Inflammatory macrophage (primary cell): ENCODE measurements at regions not wholly inside any gene's neighbourhood (a gene's known extent, or its start where the extent isn't known, plus 50 kb on each side); places are given as distances from the start of the nearest gene placed in this dataset.
"Not testable (repeated sequence)": the region's sequence is repeated elsewhere in the genome, so short reads cannot be mapped to it uniquely, and the experiment has no call there.

ENCODE experiments used
- DNase-seq, 2 donors: peaks; one replicate each; pipeline ENCODE4 v3.0.0-alpha.2; 2020 to 2022

GRCh38 chr11:69572861-69573260, 68.1 kb upstream of the CCND1 start:
- no peak for DNase-seq

GRCh38 chr11:69573761-69574607, 67.0 kb upstream of the CCND1 start:
- DNase-seq, result no peak

DNA sequence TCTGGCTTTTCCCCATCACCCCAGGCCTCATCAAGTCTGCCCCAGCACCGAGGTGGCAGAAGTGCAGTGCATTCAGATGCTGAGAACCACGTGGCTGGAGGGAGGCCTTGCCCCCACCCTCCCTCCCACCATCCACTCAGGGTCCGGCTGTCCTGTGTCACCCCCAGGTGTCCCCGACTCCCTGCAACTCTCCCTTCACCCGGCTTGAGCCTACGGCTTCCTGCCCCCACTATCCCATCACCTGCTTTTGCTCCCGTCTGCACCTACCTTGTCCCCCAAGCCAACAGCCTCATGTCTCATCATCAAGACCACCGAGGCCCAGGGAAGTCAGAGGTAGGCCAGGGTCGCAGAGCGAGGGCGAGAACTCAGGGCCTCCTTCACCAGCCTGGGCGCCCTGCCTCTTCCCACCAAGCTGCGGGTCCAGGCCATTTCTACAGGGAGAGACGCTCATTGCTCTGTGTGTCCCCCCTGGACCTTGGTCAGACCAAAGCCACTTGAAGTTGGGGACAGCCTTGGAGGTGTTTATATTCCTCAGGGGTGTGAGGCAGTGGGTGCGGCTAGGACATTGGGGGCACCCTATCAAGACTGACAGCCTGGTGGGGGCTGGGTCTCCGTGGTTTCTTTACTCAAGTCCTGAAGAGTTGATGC, 66.2 kb upstream of the CCND1 start:
- DNase-seq, result no peak

- no peak for DNase-seq
These were observed 65.5 kb upstream of the CCND1 start for GRCh38 chr11:69575296-69576068.

- peak; percentile 39 to 44 for DNase-seq
These were observed 64.7 kb upstream of the CCND1 start for GRCh38 chr11:69576069-69576782.

DNA sequence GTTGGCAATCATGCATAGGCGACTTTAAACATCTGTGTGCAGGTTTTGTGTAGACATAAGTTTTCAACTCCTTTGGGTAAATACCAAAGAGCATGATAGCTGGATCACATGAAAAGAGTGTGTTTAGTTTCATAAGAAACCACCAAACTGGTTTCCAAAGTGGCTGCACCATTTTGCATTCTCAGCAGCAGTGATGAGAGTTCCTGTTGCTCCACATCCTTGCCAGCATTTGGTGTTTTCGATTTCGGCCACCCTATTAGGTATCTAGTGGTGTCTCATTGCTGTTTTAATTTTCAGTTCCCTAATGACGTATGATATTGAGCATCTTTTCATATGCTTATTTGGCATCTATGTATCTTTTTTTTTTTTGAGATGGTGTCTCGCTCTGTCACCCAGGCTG, 62.8 kb upstream of the CCND1 start:
- no peak for DNase-seq

DNA sequence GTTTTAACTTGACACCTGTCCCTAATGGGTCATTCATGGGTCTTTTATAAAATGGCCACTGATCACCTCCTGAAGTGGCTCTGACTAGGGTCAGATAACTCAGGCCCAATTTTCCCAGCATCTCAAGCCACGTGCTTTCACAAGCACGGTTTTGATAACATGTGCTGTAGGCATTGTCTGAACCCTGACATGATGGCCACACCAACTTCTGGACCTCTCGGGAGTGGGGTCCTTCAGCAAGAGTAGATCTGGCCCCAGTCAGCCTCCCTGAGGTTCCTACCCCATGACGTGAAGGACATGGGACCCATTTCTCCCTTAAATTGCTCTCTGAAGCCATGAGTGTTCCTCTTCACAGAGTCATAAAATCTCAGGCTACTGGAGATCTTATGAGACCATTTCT, 60.4 kb upstream of the CCND1 start:
- no peak for DNase-seq

DNA sequence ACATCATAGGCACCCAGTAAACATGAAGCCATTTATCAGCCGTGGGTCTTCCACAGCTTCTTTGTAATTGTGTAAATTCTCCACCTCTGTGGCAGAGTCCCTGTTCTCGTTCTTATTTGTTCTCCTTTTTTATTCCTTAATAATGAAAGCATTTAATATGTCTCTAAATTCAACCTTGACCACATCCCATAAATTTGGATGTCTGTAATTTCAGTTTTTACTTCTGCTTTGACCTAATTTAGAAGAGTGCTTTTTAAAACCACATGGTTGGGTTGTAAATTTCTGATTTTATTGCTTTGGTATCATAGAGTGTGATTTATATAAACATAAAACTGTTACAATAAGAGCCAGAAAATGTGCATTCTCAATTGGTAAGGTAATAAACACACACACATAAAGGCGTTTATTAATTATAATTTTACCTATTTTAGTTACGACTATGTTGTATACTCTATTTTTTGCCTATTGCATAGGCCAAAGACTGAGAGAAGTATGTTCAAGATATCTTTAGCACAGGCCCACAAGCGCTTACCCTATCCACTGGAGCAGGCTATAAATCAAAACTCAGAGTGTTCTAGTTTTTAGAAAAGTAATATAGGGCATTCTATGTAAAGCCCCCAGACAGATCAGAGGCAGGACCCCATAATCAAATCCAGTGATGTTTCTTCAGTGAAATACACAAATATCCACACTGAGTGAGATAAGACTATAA, 58.0 kb upstream of the CCND1 start:
- no peak for DNase-seq

GRCh38 chr11:69584160-69584559, 56.8 kb upstream of the CCND1 start:
- DNase-seq, result no peak

GRCh38 chr11:69585385-69585784, 55.6 kb upstream of the CCND1 start:
- DNase-seq, result no peak

DNA sequence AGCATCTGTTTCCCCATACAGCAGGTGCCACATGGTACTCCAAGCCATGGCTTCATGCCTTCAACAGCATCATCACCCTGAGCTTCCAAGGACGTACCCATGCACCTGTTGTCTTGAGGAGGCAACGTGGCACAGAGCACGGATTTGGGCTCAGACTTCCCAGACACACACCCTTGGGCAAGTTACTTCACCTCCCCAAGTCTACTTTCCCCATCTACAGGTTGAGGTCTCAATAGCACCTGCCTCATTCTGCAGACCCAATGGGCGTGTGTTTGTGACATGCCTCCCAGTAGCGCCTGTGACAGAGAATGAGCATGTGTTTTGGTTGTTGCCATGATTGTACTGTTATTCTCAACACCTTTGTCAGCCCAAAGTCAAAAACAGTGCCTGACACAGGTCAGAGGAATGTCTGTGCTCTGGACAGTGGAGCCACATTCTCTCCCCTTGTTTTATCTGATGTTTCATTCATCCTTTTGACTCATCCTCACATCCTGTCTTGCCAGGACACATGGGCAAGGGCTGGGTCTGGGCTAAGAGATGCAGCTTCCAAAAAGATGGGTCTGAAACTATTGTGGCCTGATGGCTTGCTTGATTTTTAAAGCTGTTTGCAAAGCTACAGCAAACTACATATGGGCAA, 53.4 kb upstream of the CCND1 start:
- DNase-seq, result no peak

DNA sequence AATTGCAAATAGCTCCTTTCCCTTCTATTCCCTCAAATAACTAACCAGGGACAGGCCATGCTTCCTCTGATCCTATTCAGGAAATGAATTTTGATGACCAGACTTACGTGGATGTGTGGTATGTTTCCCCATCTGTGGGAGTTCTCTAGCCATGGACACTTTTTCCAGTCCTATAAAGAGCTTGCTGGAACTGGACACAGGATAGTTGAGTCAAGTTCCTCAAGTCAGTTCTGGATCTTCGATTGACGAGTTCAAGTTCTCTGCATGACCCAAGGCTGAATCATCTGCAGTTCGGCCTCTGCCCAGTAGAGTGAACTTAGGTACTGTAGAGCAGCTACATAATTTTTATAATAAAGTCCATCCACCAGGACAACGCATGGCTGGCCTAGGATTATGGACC, 52.7 kb upstream of the CCND1 start:
- no peak for DNase-seq

- DNase-seq, result not testable (repeated sequence)
These were observed 50.9 kb upstream of the CCND1 start for GRCh38 chr11:69590088-69590487.
